Gastroesophageal sphincter (tissue), 3 donors: ENCODE measurements at regions not wholly inside any gene's neighbourhood (a gene's known extent, or its start where the extent isn't known, plus 50 kb on each side); places are given as distances from the start of the nearest gene placed in this dataset.

ENCODE experiments used
- CTCF ChIP-seq, 4 experiments: fragments of 200-600 bp in 2 of 4; fragments of 450-650 bp in 2 of 4; sonication (generic) in 1 of 4; IDR thresholded peaks; one replicate each; pipeline ENCODE4 v1.5.1; 2017 to 2019; ENCODE audit warnings: antibody characterized with exemption in 4 of 4, mild to moderate bottlenecking in 2 of 4, moderate library complexity in 2 of 4
- POLR2A ChIP-seq, 2 donors: fragments of 450-650 bp; IDR thresholded peaks; one replicate each; pipeline ENCODE4 v1.6.1; 2017; ENCODE audit warnings: antibody characterized with exemption in 2 of 2, mild to moderate bottlenecking in 2 of 2, moderate library complexity in 1 of 2

- no peak for TF ChIP-seq CTCF (IDR thresholded peaks at IDR 0.05)
- TF ChIP-seq POLR2A (IDR thresholded peaks at IDR 0.05) = no peak
Measured at GRCh38 chr21:38716942-38717341, 88.8 kb upstream of the ETS2 start.
